ENCODE measurements at regions not wholly inside any gene's neighbourhood (a gene's known extent, or its start where the extent isn't known, plus 50 kb on each side); places are given as distances from the start of the nearest gene placed in this dataset.

DNA sequence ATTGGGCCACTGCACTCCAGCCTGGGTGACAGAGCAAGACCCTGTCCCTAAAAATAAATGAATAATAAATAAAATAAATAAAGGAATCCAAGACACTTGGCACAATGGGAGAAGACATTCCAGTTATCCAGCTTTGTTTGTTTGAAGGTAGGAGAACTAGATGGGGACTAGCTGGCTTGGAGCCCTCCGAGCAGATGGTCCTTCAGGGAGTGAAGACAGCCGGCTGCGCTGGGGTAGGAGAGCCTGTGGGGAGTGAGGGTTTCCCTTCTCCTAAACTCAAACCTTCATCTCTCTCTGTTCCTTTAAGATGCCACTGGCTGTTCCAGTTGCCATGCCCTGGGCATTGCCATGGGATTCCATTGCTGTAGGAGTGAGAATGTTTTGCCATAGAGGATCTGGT lies 120.6 kb downstream of the NAV1 start:
- no peak overlapping the region for H3K27ac ChIP-seq (replicated peaks)
- no peaks in the 10 kb centered on the region for H3K27me3 ChIP-seq (ENCODE audit: insufficient read depth, poor library complexity, severe bottlenecking)
- no peak overlapping the region for H3K4me3 ChIP-seq (replicated peaks; ENCODE audit: insufficient read depth, low read length)
- DNase-seq (ENCODE audit: low read depth in 1 of 2, low spot score in 1 of 2): no peak
- TF ChIP-seq POLR2AphosphoS5 (IDR thresholded peaks at IDR 0.05; ENCODE audit: low read depth) (no peak), SPI1 (IDR thresholded peaks at IDR 0.05; ENCODE audit: borderline replicate concordance, low read depth) (no peak), GABPA (IDR thresholded peaks at IDR 0.05; ENCODE audit: low read depth) (no peak)
- TF ChIP-seq, protein P1, sequence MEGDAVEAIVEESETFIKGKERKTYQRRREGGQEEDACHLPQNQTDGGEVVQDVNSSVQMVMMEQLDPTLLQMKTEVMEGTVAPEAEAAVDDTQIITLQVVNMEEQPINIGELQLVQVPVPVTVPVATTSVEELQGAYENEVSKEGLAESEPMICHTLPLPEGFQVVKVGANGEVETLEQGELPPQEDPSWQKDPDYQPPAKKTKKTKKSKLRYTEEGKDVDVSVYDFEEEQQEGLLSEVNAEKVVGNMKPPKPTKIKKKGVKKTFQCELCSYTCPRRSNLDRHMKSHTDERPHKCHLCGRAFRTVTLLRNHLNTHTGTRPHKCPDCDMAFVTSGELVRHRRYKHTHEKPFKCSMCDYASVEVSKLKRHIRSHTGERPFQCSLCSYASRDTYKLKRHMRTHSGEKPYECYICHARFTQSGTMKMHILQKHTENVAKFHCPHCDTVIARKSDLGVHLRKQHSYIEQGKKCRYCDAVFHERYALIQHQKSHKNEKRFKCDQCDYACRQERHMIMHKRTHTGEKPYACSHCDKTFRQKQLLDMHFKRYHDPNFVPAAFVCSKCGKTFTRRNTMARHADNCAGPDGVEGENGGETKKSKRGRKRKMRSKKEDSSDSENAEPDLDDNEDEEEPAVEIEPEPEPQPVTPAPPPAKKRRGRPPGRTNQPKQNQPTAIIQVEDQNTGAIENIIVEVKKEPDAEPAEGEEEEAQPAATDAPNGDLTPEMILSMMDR (IDR thresholded peaks at IDR 0.05; ENCODE audit: insufficient read depth, low read length): no peak
- TF ChIP-seq, protein P2, sequence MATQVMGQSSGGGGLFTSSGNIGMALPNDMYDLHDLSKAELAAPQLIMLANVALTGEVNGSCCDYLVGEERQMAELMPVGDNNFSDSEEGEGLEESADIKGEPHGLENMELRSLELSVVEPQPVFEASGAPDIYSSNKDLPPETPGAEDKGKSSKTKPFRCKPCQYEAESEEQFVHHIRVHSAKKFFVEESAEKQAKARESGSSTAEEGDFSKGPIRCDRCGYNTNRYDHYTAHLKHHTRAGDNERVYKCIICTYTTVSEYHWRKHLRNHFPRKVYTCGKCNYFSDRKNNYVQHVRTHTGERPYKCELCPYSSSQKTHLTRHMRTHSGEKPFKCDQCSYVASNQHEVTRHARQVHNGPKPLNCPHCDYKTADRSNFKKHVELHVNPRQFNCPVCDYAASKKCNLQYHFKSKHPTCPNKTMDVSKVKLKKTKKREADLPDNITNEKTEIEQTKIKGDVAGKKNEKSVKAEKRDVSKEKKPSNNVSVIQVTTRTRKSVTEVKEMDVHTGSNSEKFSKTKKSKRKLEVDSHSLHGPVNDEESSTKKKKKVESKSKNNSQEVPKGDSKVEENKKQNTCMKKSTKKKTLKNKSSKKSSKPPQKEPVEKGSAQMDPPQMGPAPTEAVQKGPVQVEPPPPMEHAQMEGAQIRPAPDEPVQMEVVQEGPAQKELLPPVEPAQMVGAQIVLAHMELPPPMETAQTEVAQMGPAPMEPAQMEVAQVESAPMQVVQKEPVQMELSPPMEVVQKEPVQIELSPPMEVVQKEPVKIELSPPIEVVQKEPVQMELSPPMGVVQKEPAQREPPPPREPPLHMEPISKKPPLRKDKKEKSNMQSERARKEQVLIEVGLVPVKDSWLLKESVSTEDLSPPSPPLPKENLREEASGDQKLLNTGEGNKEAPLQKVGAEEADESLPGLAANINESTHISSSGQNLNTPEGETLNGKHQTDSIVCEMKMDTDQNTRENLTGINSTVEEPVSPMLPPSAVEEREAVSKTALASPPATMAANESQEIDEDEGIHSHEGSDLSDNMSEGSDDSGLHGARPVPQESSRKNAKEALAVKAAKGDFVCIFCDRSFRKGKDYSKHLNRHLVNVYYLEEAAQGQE (IDR thresholded peaks at IDR 0.05; ENCODE audit: insufficient replicate concordance, low read depth): no peak

DNA sequence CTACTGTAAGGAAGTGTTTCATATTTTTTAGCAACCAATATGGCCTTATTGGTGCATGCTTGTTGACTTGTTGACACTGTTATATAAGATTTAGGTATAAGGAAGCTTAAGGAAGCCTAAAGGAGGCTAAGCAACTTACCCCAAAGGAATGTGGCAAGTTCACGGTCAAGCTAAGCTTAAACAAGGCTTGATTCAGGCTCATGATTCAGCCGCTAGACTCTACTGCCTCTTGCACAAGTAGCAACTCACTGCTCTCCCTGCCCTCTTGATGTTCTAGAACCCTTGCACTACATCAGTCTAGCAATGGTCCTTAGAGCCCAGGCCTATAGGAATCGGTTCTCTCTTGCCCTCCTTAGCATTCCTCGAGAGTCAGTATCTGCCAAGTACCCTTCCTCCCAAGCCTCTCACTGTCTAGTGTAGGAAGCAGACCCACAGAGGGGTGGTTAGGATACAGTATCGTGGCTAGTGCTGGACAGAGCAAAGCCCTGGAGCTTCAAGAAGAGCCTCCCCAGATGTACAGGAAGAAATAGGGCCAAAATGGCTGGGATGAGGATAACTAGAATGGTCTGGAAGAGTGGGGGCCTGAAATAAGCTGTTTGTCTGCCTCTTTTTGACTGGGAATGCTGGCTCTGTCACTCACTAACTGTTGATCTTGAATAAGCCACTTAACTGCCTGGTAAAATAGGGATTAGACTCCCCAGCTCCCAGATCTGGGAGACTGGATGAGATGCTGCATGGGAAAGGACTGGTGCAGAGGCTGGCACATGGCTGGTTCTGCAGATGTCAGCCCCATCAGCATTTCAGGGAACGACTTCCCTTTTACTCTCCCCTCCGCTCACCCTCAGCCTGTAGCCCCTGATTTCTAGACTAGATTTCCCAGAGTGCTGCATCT lies 122.2 kb downstream of the NAV1 start:
- TF ChIP-seq SPI1 (IDR thresholded peaks at IDR 0.05; ENCODE audit: borderline replicate concordance, low read depth): no peak
- TF ChIP-seq POLR2AphosphoS5 (IDR thresholded peaks at IDR 0.05; ENCODE audit: low read depth): no peak
- TF ChIP-seq GABPA (IDR thresholded peaks at IDR 0.05; ENCODE audit: low read depth): no peak
- TF ChIP-seq, protein P1 (IDR thresholded peaks at IDR 0.05; ENCODE audit: insufficient read depth, low read length): no peak
- TF ChIP-seq, protein P2 (IDR thresholded peaks at IDR 0.05; ENCODE audit: insufficient replicate concordance, low read depth): no peak
- H3K27ac ChIP-seq (replicated peaks): no peak overlapping the region
- H3K27me3 ChIP-seq (ENCODE audit: insufficient read depth, poor library complexity, severe bottlenecking): no peaks in the 10 kb centered on the region
- no peak overlapping the region for H3K4me3 ChIP-seq (replicated peaks; ENCODE audit: insufficient read depth, low read length)
- no peak for DNase-seq (ENCODE audit: low read depth in 1 of 2, low spot score in 1 of 2)

DNA sequence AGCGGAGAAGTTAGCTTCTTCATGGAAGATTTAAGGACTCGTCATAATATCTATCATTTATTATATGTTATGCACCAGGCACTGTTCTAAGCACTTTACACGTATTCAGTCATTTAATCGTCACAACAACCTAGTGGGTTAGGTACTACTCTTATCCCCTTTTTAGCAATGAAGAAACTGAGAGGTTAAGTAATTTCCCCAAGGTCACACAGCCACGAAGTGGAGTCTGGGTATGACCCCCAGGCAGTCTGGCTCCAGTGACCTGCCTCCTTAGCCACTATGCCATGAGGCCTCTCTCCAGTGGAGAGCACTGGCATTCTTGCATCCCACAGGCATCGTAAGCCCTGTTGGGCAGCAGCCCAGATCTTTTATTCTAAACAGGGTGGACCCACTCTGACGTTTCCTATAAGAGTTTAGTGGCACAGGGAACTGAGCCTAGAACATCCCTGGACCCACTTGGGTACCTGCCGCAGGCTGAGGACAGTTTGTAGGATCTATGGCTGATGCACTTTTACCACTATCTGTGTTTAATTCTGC lies 123.0 kb downstream of the NAV1 start:
- Histone ChIP-seq H3K27ac (replicated peaks) (no peak overlapping the region), H3K4me3 (replicated peaks; ENCODE audit: insufficient read depth, low read length) (no peak overlapping the region), H3K27me3 (ENCODE audit: insufficient read depth, poor library complexity, severe bottlenecking) (no peaks in the 10 kb centered on the region)
- DNase-seq (ENCODE audit: low read depth in 1 of 2, low spot score in 1 of 2): no peak
- TF ChIP-seq, protein P2 (IDR thresholded peaks at IDR 0.05; ENCODE audit: insufficient replicate concordance, low read depth): no peak
- TF ChIP-seq SPI1 (IDR thresholded peaks at IDR 0.05; ENCODE audit: borderline replicate concordance, low read depth): no peak
- TF ChIP-seq, protein P1 (IDR thresholded peaks at IDR 0.05; ENCODE audit: insufficient read depth, low read length): no peak
- TF ChIP-seq GABPA (IDR thresholded peaks at IDR 0.05; ENCODE audit: low read depth): no peak
- TF ChIP-seq POLR2AphosphoS5 (IDR thresholded peaks at IDR 0.05; ENCODE audit: low read depth): no peak

All from HL-60 (cell line).